ENCODE measurements at regions not wholly inside any gene's neighbourhood (a gene's known extent, or its start where the extent isn't known, plus 50 kb on each side); places are given as distances from the start of the nearest gene placed in this dataset.
"Not testable (repeated sequence)": the region's sequence is repeated elsewhere in the genome, so short reads cannot be mapped to it uniquely, and the experiment has no call there.

DNA sequence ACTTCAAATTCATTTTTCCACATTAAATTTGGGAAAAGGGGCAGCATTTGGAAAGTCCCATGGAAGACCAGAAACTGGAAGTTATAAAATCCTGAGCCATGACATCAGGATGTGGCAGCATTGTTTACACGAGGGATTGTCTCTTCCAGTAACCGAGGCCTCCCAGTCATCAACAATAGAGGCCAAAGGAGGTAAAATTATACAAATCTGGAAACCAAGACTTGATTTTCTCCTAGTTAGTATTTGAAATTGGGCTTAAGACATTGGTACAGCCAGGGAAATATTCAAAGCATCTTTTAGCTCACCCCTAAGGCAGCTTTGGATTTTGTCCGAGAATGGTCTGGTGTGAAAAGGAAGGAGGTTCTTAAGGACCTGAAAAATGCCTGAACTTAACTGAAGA lies 251.6 kb upstream of the FOXF1 start:
- DNase-seq (ENCODE audit: low read depth): no peak

DNA sequence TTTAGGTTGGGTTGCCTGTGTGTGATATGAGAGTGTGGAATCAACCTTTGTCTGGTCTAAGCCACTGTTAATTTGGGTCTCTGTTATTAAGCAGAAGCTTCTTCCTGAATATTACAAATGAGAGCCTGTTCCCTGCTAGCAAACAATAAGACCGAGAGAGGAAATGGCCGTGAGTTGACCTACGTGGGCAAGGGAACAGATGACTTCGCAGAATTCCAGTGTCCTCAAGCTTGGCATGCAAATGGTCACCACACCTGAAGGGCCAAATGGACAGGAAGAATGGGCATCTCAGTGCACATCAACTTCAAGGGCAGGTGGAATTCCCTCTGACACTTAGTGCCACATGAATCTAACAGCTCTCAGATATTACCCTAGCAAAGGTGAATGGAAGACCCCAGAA lies 250.8 kb upstream of the FOXF1 start:
- no peak for DNase-seq (ENCODE audit: low read depth)

- DNase-seq (ENCODE audit: low read depth): no peak
Measured at GRCh38 chr16:86261379-86261778, 248.9 kb upstream of the FOXF1 start.

GRCh38 chr16:86267657-86268056 lies 242.7 kb upstream of the FOXF1 start:
- not testable (repeated sequence) for DNase-seq (ENCODE audit: low read depth)

DNA sequence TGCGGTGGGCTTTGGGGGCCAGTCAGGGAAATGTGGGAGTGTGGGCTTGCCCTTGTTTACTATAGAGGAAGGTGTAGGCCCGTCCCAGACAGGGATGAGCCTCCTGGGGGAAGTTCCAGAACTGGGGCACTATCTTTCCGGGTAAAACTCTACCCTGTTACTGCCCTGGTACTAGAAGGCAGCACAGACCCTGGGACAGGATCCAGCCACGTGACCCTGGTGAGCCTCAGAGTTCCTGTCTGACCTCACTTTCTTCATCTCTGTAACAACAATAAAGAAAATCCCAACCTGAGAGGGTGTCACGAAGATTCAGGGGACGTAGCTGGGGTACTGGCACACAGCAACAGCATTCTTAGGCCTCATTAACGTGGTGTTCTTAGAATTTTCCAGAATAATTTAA lies 239.6 kb upstream of the FOXF1 start:
- DNase-seq (ENCODE audit: low read depth): no peak

DNA sequence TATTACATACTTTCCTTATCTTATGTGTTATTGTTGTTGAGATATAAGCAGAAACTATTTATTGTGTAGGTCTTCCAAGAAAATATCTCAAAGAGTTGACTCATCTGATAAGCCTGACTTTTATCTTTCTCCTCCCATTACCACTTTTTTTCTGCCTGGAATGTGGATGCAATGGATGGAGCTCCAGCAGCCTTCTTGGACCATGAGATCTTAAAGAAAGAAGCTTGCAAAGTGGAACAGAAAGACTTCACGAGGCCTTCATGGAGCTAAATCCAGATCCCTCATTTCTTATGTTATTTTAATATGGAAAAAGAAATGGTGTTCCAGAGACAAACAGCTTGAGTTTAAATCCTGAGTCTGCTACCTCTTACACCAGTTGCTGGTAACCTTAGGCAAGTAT lies 237.6 kb upstream of the FOXF1 start:
- DNase-seq (ENCODE audit: low read depth): no peak

DNA sequence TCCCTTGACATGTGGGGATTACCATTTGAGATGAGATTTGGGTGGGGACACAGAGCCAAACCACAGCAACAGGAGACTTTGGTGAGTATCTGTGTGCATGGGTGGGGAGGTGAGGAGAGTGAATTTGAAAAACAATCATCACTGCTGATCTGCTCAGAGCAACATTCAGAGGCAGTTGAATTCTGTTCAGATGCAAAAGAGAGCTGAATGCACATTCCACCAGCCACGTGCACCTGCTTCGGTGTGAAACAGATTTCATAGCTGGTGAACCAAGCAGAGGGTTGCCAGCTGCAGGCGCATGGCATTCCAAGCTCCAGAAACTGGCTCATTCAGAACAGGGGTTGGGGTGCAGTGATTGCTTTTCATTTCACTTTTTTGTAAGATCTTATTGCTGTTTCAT lies 233.1 kb upstream of the FOXF1 start:
- DNase-seq (ENCODE audit: low read depth): no peak

DNA sequence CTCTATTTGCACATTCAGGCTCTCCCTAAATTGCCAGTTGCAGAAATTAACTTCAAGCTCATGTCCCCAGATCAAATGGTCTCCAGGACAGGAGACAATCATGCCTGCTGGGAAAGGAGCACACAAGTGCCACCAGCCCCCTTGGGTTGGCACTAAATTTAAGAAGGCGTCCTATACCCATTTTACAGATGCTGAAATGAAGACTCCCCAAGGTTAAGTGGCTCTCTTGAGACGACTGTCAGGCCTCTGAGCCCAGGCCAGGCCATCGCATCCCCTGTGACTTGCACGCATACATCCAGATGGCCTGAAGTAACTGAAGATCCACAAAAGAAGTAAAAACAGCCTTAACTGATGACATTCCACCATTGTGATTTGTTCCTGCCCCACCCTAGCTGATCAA lies 232.5 kb upstream of the FOXF1 start:
- not testable (repeated sequence) for DNase-seq (ENCODE audit: low read depth)

DNA sequence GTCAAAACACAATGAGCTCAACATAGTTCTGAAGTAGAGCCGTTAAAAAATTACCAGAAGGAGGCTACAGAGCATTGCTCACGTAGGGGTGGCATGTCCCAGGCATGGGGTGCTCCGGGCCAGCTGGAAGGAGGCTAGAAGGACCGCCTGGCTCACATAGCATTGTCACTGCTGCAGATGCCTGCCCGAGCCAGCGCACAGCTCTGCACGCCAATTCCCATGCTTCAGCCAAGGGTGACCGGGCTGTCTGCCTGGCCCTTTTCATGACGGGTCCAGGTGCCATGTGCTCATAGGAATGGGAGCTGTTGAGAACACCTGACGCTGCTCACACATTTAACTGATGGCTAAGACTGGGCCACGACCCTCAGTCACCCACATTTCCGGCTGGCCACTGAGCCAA lies 228.9 kb upstream of the FOXF1 start:
- no peak for DNase-seq (ENCODE audit: low read depth)

DNA sequence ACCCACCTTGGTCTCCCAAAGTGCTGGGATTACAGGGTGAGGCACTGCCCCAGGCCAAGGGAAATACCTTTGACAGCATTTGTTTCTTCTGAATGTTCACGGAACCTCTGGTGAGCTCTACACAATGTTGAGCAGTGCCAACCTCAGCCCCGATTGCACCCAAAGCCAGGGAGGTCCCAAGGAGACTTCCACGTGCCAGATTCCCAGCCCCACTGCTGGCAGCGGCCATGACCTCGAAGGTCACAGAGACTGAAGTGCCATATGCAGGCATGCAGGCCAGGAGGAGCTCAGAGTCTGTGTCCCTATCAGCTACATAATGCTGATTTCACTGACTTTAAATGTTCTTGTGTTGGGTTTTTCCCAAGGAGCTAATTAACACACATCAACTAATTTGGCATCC lies 226.4 kb upstream of the FOXF1 start:
- DNase-seq (ENCODE audit: low read depth): no peak

- DNase-seq (ENCODE audit: low read depth): no peak
Measured at GRCh38 chr16:86285421-86285820, 224.9 kb upstream of the FOXF1 start.

GRCh38 chr16:86285938-86286921 lies 224.1 kb upstream of the FOXF1 start:
- no peak for DNase-seq (ENCODE audit: low read depth)

GRCh38 chr16:86286991-86287663 lies 223.2 kb upstream of the FOXF1 start:
- no peak for DNase-seq (ENCODE audit: low read depth)

DNA sequence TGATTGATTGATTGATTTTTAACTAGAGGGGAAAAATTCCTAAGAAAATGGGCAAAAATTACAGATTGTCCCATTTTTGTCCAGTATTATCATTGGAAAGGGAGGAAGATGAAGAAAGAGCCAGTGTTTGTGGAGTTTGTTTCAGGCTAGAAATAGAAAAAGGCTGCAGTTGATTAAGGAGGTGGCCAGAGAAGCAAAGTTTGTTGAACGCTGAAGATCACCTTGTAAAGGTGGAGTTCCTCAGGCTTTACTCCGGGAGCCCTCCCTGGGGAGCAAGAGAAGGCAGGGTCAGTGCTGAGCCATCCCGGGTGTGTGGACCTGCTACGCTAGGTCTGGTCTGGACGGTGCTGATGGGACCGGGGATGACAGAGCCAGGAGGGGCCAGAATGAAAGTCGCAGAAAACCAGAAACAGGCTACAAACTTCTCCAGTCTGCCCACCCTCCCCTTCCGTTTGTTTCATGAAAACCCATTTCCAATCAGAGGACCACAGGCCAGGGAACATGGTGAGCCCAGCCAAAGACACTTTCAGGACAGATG lies 222.6 kb upstream of the FOXF1 start:
- no peak for DNase-seq (ENCODE audit: low read depth)

DNA sequence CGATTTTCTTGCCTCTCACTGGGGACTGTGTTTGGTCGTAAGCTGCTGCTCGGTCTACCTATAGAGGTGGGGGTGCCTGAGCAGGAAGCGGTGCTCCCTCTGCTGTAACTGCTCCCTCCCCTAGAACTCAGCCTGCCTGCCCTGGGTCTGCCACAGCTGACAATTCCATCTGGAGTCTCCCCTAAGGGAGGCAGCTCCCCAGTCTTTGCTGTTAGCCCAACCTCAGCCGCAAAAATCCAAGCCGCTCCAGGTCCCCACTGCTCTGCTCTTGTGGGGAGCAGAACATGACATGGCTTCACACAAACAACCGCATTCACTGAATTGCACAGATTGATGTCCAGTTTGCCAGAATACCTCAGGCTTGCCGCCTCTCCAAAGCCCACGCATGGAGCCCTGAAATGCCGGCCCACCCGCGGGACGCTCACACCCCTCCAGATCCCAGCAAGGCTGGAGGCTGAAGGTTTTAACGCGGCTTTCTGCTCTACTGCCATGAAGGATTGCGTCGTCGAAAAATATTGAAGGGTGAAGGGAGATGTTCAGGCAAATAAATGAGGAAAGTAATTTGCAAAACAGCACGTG lies 221.5 kb upstream of the FOXF1 start:
- no peak for DNase-seq (ENCODE audit: low read depth)

DNA sequence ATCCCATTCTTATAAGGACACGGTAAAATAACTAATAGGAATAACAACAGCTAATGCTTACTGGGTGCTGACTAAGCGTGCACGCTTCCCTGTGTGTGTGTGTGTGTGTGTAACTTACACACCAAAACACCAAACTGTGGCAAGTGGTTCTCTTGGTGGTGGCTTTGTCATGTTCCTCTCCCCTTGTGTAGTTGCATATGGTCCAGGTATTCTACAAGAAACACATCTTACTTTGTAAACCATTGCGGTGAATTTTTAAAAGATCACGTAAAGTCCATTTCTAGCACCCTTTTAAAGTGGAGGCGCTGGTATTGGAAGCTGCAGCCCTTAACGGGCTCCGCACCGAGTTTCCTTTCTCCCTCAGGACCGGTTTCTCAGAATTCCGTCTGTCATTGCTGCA lies 221.0 kb upstream of the FOXF1 start:
- DNase-seq (ENCODE audit: low read depth): no peak

DNA sequence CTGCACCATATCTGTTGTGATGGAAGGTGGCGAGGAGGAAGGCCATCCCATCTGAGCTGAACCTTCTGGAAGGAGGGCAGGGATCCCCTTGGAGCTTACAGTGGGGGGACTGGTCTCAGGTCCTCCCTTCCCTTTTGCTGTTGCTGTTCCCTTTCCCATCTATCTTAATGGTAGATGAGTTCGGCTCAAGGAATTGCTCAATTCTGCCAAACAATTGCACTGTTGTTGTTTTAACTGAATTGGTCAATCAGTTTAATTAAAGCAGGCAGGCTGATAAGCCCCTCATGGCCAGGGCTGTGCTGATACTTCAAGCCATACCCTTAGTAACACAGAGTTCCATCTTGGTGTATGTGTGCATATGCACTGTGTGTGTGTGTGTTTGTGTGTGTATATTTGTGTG lies 220.4 kb upstream of the FOXF1 start:
- DNase-seq (ENCODE audit: low read depth): no peak

DNA sequence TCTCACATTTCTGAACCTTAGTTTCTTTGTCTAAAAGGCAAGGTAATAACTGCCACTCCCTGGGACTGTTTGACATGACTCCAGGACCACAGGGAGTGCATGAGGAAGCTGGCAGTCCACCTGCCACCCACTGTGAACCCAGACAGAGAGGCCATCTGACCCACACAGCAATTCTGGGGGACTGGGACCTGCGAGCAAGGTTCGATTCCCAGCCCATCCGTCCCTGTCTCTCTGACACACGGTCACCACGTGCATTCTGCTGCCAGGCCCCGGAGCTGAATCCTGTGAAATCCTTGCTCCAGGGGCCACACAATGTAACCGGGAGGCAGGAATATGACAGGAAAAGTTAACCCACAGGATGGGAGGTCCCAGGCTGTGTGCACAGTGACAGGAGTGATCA lies 218.8 kb upstream of the FOXF1 start:
- DNase-seq (ENCODE audit: low read depth): no peak

DNA sequence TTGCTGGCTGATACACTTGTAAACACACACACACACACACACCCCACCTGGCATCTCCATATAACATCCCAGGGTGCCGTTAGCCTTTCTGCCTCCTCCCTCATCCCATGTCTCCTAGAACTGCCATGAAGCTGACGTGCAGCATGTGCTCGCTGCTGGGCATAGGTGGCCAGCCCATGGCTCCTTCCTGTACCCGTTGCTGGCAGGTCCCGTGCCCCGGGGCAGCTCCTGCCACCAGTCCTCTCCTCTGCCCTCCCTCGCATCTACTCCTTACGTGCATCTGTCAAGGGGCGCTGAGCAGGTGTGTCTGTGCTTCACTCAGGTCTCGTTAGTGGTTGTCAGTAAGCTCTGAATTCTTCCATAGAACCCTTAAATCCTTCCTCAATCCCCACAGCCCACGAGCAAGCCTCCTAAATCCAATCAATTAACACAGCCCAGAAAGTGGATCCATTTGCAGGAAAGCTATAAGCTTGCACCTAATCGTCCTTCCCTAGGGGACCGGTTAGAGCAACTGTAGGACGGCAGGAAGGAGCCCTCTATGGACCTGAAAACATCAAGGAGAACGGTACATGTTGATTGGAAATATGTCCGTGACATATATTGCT lies 218.1 kb upstream of the FOXF1 start:
- DNase-seq (ENCODE audit: low read depth): no peak

- DNase-seq (ENCODE audit: low read depth): no peak
Measured at GRCh38 chr16:86292942-86293341, 217.4 kb upstream of the FOXF1 start.

GRCh38 chr16:86293906-86294305 lies 216.4 kb upstream of the FOXF1 start:
- DNase-seq (ENCODE audit: low read depth): no peak

GRCh38 chr16:86294535-86295196 lies 215.7 kb upstream of the FOXF1 start:
- DNase-seq (ENCODE audit: low read depth): no peak

Measured in renal cortical epithelial cell (primary cell).